ENCODE measurements at regions not wholly inside any gene's neighbourhood (a gene's known extent, or its start where the extent isn't known, plus 50 kb on each side); places are given as distances from the start of the nearest gene placed in this dataset.

GRCh38 chr3:66593978-66594377 is 93.2 kb upstream of the LRIG1 start:
- WGBS, 2 donors: 76 to 82% methylated on average over 1 of the region's 1 CpG
- no peaks in the 10 kb centered on the region for H3K27me3 ChIP-seq
- intact Hi-C loops (cut with DNase I): no loop called here
- H3K4me1 ChIP-seq: no peaks in the 10 kb centered on the region
- H3K9me3 ChIP-seq: no peaks in the 10 kb centered on the region
- DNase-seq (no peak), ATAC-seq (no peak)
- H3K36me3 ChIP-seq (replicated peaks in 1 of 2; ENCODE audit: insufficient read depth in 1 of 2, low read depth in 2 of 2): no peaks in the 10 kb centered on the region
- no peak overlapping the region for H3K27ac ChIP-seq
- TF ChIP-seq POLR2A (IDR thresholded peaks at IDR 0.05): no peak
- TF ChIP-seq, protein P1, sequence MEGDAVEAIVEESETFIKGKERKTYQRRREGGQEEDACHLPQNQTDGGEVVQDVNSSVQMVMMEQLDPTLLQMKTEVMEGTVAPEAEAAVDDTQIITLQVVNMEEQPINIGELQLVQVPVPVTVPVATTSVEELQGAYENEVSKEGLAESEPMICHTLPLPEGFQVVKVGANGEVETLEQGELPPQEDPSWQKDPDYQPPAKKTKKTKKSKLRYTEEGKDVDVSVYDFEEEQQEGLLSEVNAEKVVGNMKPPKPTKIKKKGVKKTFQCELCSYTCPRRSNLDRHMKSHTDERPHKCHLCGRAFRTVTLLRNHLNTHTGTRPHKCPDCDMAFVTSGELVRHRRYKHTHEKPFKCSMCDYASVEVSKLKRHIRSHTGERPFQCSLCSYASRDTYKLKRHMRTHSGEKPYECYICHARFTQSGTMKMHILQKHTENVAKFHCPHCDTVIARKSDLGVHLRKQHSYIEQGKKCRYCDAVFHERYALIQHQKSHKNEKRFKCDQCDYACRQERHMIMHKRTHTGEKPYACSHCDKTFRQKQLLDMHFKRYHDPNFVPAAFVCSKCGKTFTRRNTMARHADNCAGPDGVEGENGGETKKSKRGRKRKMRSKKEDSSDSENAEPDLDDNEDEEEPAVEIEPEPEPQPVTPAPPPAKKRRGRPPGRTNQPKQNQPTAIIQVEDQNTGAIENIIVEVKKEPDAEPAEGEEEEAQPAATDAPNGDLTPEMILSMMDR (IDR thresholded peaks at IDR 0.05): no peak
- H3K4me3 ChIP-seq: no peak overlapping the region

- intact Hi-C loops (cut with DNase I): no loop called here
- H3K36me3 ChIP-seq (replicated peaks in 1 of 2; ENCODE audit: insufficient read depth in 1 of 2, low read depth in 2 of 2): no peaks in the 10 kb centered on the region
- H3K27ac ChIP-seq: no peak overlapping the region
- H3K4me3 ChIP-seq: no peak overlapping the region
- H3K27me3 ChIP-seq: no peaks in the 10 kb centered on the region
- H3K9me3 ChIP-seq: no peaks in the 10 kb centered on the region
- no peak for ATAC-seq
- H3K4me1 ChIP-seq: no peaks in the 10 kb centered on the region
- WGBS, 2 donors: 94 to 95% methylated on average over 5 of the region's 5 CpGs
- TF ChIP-seq POLR2A (IDR thresholded peaks at IDR 0.05): no peak
- TF ChIP-seq, protein P1 (IDR thresholded peaks at IDR 0.05): no peak
- no peak for DNase-seq
These were observed 96.6 kb upstream of the LRIG1 start for GRCh38 chr3:66597308-66597863.

DNA sequence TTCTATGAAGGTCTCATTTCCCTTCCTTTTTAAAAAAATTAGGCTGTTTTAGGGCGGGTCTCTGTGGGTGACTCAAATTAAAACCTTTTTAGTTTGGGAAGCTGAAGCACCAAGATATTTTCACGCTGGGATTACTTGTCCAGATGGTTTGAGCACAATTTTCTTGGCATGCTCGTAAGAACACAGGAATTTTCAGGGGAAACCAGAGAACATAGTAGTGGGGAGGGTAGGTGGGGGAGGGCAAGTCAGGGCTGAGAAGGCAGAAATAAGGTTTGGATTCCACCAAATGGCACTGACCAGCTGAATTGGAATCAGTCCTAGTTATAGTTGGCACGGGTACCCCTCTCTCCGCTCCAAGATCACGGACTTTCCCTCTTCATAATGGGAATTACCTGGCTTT is 97.3 kb upstream of the LRIG1 start:
- TF ChIP-seq, protein P1 (IDR thresholded peaks at IDR 0.05): no peak
- TF ChIP-seq POLR2A (IDR thresholded peaks at IDR 0.05): no peak
- DNase-seq: no peak
- H3K4me3 ChIP-seq: no peak overlapping the region
- no peaks in the 10 kb centered on the region for H3K27me3 ChIP-seq
- no peaks in the 10 kb centered on the region for H3K9me3 ChIP-seq
- no peak overlapping the region for H3K27ac ChIP-seq
- 72 to 74% methylated on average over 6 of the region's 6 CpGs for WGBS, 2 donors
- intact Hi-C loops (cut with DNase I): no loop called here
- no peak for ATAC-seq
- no peaks in the 10 kb centered on the region for H3K4me1 ChIP-seq
- no peaks in the 10 kb centered on the region for H3K36me3 ChIP-seq (replicated peaks in 1 of 2; ENCODE audit: insufficient read depth in 1 of 2, low read depth in 2 of 2)

DNA sequence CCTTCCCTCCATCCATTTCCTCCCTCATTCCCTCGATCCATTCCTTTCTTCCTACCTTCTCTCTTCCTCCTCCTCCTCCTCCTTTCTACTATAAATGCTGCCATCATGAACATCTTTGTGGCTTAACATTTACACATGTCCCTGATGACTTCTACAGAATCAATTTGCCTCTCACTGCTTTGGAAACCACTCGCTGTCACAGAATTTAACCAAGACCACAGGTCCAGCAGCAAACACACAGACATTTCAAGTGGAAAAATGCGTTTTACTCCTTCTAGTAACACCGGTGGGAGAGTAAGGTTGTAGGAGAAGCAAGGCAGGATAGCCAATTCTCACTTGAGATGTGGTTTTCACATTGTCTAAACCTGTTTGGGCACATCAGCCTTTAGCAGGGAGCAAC is 101.4 kb upstream of the LRIG1 start:
- H3K4me1 ChIP-seq: no peaks in the 10 kb centered on the region
- intact Hi-C loops (cut with DNase I): no loop called here

GRCh38 chr3:66602691-66603090 is 101.9 kb upstream of the LRIG1 start:
- 76% methylated on average over 5 of the region's 5 CpGs for WGBS, 2 donors
- DNase-seq (no peak), ATAC-seq (no peak)
- TF ChIP-seq, protein P1 (IDR thresholded peaks at IDR 0.05): no peak
- no peak for TF ChIP-seq POLR2A (IDR thresholded peaks at IDR 0.05)
- no peak overlapping the region for H3K27ac ChIP-seq
- H3K27me3 ChIP-seq: no peaks in the 10 kb centered on the region
- no peaks in the 10 kb centered on the region for H3K36me3 ChIP-seq (replicated peaks in 1 of 2; ENCODE audit: insufficient read depth in 1 of 2, low read depth in 2 of 2)
- H3K4me3 ChIP-seq: no peak overlapping the region
- intact Hi-C loops (cut with DNase I): no loop called here
- H3K4me1 ChIP-seq: no peaks in the 10 kb centered on the region
- no peaks in the 10 kb centered on the region for H3K9me3 ChIP-seq

More for the DNA sequence above, 101.4 kb upstream of the LRIG1 start:
- Histone ChIP-seq H3K27ac (no peak overlapping the region), H3K4me3 (no peak overlapping the region), H3K9me3 (no peaks in the 10 kb centered on the region), H3K36me3 (replicated peaks in 1 of 2; ENCODE audit: insufficient read depth in 1 of 2, low read depth in 2 of 2) (no peaks in the 10 kb centered on the region), H3K27me3 (no peaks in the 10 kb centered on the region)
- WGBS, 2 donors: 89 to 96% methylated on average over 4 of the region's 4 CpGs
- DNase-seq (no peak), ATAC-seq (no peak)
- TF ChIP-seq, protein P1 (IDR thresholded peaks at IDR 0.05): no peak
- no peak for TF ChIP-seq POLR2A (IDR thresholded peaks at IDR 0.05)
